HL-60/S4 treated with phorbol 12-myristate 13-acetate at 8.2 ng/mL for 4 days and 3 days (cell line): ENCODE measurements at regions not wholly inside any gene's neighbourhood (a gene's known extent, or its start where the extent isn't known, plus 50 kb on each side); places are given as distances from the start of the nearest gene placed in this dataset.

Experiments used
- in situ Hi-C: fragments of 300-500 bp; cut with MboI; formaldehyde crosslinking; loops from 2 replicates; pipeline ENCODE4 v1.15.0; 2022; ENCODE audit warnings: low sequenced_read_pairs

DNA sequence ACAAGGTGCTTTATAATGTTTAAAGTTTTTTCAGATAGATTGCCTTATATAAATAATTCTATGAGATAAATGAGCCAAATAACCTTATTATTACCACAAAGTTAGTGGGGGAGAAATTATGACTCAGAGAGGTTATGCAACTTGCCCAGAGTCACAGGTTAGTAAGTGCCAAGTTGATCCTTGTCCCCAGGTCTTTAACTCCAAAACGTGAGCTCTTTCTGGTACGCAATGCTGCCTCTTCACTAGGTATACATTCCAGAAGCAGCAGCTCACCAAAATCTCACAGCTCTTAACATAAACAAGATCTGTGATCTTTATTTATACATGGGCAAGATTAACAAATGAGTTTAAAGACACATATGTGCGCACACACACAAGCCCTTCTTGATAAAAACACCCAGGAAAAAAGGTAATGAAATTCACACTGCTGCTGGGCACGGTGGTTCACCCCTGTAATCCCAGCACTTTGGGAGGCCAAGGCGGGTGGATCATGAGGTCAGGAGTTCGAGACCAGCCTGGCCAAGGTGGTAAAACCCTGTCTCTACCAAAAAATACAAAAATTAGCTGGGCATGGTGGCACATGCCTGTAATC is 59.8 kb upstream of the NR2F2 start:
- in situ Hi-C loops = no loop called here

DNA sequence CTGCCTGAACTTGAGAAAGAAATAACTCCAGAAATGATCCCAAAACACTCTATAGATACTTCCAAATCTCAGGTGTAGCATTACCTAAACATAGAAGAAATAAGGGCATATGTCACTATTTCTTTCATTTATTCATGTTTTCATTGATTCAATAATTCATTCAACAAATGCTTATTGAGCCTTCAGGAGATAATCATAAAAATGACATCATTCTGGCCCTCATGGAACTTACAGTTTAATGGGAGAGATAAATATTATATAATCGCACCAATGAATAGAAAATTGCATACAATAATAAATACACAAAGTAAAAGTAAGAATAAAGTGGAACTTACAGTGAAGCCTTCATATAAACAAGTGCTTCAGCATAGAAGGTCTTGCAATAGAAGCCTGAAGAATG is 58.1 kb upstream of the NR2F2 start:
- in situ Hi-C loops = no loop called here

- in situ Hi-C loops = no loop called here
These were observed 57.0 kb upstream of the NR2F2 start for GRCh38 chr15:96273317-96274086.

- in situ Hi-C loops = no loop called here
These were observed 56.4 kb upstream of the NR2F2 start for GRCh38 chr15:96274087-96274440.

DNA sequence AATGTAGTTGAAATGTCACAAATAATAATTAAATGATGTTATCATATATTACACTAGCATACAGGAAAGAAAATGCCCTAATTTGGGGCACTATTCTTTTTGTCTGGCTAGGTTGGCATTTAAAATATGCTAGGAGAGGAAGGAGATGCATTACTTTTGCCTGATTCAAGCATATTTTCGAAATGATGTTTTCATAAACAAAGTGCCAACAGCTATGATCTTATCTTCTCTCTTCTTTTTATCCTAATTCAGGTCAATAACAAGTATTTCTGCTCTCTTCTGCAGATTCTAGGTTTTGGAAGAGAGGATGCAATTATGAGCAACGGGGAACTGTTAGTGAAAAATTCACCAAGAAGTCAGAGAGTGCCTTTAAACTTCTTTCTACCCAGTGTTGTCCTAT is 55.8 kb upstream of the NR2F2 start:
- in situ Hi-C loops = no loop called here

DNA sequence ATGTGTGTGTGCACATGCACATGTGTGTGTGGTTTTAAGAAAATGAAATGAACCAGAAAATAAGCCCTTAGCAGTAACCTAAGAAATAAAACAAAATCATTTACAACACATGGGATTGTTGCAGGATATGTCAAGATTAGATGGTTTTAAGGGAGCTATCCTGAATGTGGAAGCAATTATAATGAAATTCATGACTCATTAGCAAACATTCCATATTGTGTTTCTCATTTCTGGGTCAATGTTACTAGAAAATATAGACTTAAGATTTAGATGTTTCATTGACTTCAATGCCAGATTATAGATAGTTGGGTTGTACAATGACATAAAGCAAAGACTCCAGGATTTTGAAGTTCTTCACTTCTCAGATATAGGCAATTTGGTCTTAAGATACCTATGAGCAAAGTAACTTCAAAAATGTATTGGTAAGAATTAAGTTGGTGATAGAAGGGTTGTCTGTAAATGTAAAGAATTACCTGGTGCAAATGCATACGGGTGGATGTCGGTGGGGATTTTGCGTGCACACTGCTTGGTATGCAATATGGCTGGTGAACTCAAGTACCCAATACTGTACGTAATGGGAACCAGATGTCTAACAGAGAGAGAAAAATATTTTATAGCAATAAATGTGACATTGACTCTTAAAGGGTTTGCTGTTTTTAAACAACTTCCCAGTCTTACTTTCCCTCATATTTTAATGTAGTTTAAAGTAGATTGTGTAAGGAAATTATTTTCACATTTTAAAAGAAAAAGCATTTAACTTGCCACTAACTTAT is 53.9 kb upstream of the NR2F2 start:
- in situ Hi-C loops = no loop called here
